Tibial nerve (tissue), 4 donors: ENCODE measurements at regions not wholly inside any gene's neighbourhood (a gene's known extent, or its start where the extent isn't known, plus 50 kb on each side); places are given as distances from the start of the nearest gene placed in this dataset.

Source experiments
- CTCF ChIP-seq, 5 experiments: fragments of 200-600 bp in 3 of 5; fragments of 450-650 bp in 2 of 5; sonication (generic) in 3 of 5; IDR thresholded peaks; one replicate each; pipeline ENCODE4 v1.5.1; 2016 to 2019; ENCODE audit warnings: antibody characterized with exemption in 5 of 5, mild to moderate bottlenecking in 3 of 5, moderate library complexity in 2 of 5
- EP300 ChIP-seq, 2 donors: sonication (generic); formaldehyde crosslinking; IDR thresholded peaks; one replicate each; pipeline ENCODE4 v1.6.1; 2017; ENCODE audit warnings: antibody characterized with exemption in 2 of 2, mild to moderate bottlenecking in 1 of 2
- POLR2A ChIP-seq, 2 donors: fragments of 450-650 bp; IDR thresholded peaks; one replicate each; pipeline ENCODE4 v1.6.1; 2017; ENCODE audit warnings: antibody characterized with exemption in 2 of 2, mild to moderate bottlenecking in 2 of 2, moderate library complexity in 2 of 2

- TF ChIP-seq EP300 (IDR thresholded peaks at IDR 0.05) (no peak), POLR2A (IDR thresholded peaks at IDR 0.05) (no peak), CTCF (IDR thresholded peaks at IDR 0.05) (no peak)
Measured at GRCh38 chr9:75666856-75667554, 223.5 kb upstream of the PCSK5 start.
